ENCODE measurements at regions not wholly inside any gene's neighbourhood (a gene's known extent, or its start where the extent isn't known, plus 50 kb on each side); places are given as distances from the start of the nearest gene placed in this dataset.
"Not testable (repeated sequence)": the region's sequence is repeated elsewhere in the genome, so short reads cannot be mapped to it uniquely, and the experiment has no call there.

GRCh38 chr19:28307487-28307886, 905.5 kb downstream of the UQCRFS1 start:
- no peaks in the 10 kb centered on the region for H3K4me1 ChIP-seq (ENCODE audit: insufficient read depth, low read length)
- H3K27ac ChIP-seq (ENCODE audit: low read depth, low read length), result no peak overlapping the region
- no peaks in the 10 kb centered on the region for H3K36me3 ChIP-seq (ENCODE audit: insufficient read depth, low read length)
- H3K4me3 ChIP-seq (ENCODE audit: low read depth in 1 of 2, low read length in 2 of 2), result no peak overlapping the region
- H3K9me3 ChIP-seq (ENCODE audit: low read length), result no peaks in the 10 kb centered on the region
- H3K9ac ChIP-seq (ENCODE audit: low read length), result no peak overlapping the region
- no peaks in the 10 kb centered on the region for H3K27me3 ChIP-seq (ENCODE audit: control insufficient read depth in 1 of 2, insufficient read depth in 2 of 2, low read length in 2 of 2)

- Histone ChIP-seq H3K9me3 (ENCODE audit: low read length) (no peaks in the 10 kb centered on the region), H3K9ac (ENCODE audit: low read length) (no peak overlapping the region), H3K27me3 (ENCODE audit: control insufficient read depth in 1 of 2, insufficient read depth in 2 of 2, low read length in 2 of 2) (no peaks in the 10 kb centered on the region), H3K36me3 (ENCODE audit: insufficient read depth, low read length) (no peaks in the 10 kb centered on the region), H3K4me1 (ENCODE audit: insufficient read depth, low read length) (no peaks in the 10 kb centered on the region), H3K4me3 (ENCODE audit: low read depth in 1 of 2, low read length in 2 of 2) (no peak overlapping the region), H3K27ac (ENCODE audit: low read depth, low read length) (no peak overlapping the region)
These were observed 907.4 kb downstream of the UQCRFS1 start for GRCh38 chr19:28305513-28305912.

- Histone ChIP-seq H3K27me3 (ENCODE audit: control insufficient read depth in 1 of 2, insufficient read depth in 2 of 2, low read length in 2 of 2) (no peaks in the 10 kb centered on the region), H3K27ac (ENCODE audit: low read depth, low read length) (no peak overlapping the region), H3K4me1 (ENCODE audit: insufficient read depth, low read length) (no peaks in the 10 kb centered on the region), H3K36me3 (ENCODE audit: insufficient read depth, low read length) (no peaks in the 10 kb centered on the region), H3K4me3 (ENCODE audit: low read depth in 1 of 2, low read length in 2 of 2) (no peak overlapping the region), H3K9ac (ENCODE audit: low read length) (no peak overlapping the region), H3K9me3 (ENCODE audit: low read length) (no peaks in the 10 kb centered on the region)
These were observed 909.4 kb downstream of the UQCRFS1 start for GRCh38 chr19:28303502-28303901.

- Histone ChIP-seq H3K4me3 (ENCODE audit: low read depth in 1 of 2, low read length in 2 of 2) (no peak overlapping the region), H3K9me3 (ENCODE audit: low read length) (no peaks in the 10 kb centered on the region), H3K27ac (ENCODE audit: low read depth, low read length) (no peak overlapping the region), H3K9ac (ENCODE audit: low read length) (no peak overlapping the region), H3K27me3 (ENCODE audit: control insufficient read depth in 1 of 2, insufficient read depth in 2 of 2, low read length in 2 of 2) (no peaks in the 10 kb centered on the region), H3K4me1 (ENCODE audit: insufficient read depth, low read length) (no peaks in the 10 kb centered on the region), H3K36me3 (ENCODE audit: insufficient read depth, low read length) (no peaks in the 10 kb centered on the region)
These were observed 911.0 kb downstream of the UQCRFS1 start for GRCh38 chr19:28301961-28302360.

- Histone ChIP-seq H3K9me3 (ENCODE audit: low read length) (no peaks in the 10 kb centered on the region), H3K27me3 (ENCODE audit: control insufficient read depth in 1 of 2, insufficient read depth in 2 of 2, low read length in 2 of 2) (no peaks in the 10 kb centered on the region), H3K4me1 (ENCODE audit: insufficient read depth, low read length) (no peaks in the 10 kb centered on the region), H3K36me3 (ENCODE audit: insufficient read depth, low read length) (no peaks in the 10 kb centered on the region), H3K4me3 (ENCODE audit: low read depth in 1 of 2, low read length in 2 of 2) (no peak overlapping the region), H3K9ac (ENCODE audit: low read length) (no peak overlapping the region), H3K27ac (ENCODE audit: low read depth, low read length) (no peak overlapping the region)
These were observed 911.5 kb downstream of the UQCRFS1 start for GRCh38 chr19:28301463-28301862.

- Histone ChIP-seq H3K9me3 (ENCODE audit: low read length) (no peaks in the 10 kb centered on the region), H3K27ac (ENCODE audit: low read depth, low read length) (no peak overlapping the region), H3K36me3 (ENCODE audit: insufficient read depth, low read length) (no peaks in the 10 kb centered on the region)
These were observed 913.3 kb downstream of the UQCRFS1 start for GRCh38 chr19:28299649-28300048.

GRCh38 chr19:28297586-28298157, 915.3 kb downstream of the UQCRFS1 start:
- no peaks in the 10 kb centered on the region for H3K9me3 ChIP-seq (ENCODE audit: low read length)
- no peak overlapping the region for H3K4me3 ChIP-seq (ENCODE audit: low read depth in 1 of 2, low read length in 2 of 2)
- H3K27ac ChIP-seq (ENCODE audit: low read depth, low read length), result no peak overlapping the region
- no peaks in the 10 kb centered on the region for H3K4me1 ChIP-seq (ENCODE audit: insufficient read depth, low read length)
- H3K27me3 ChIP-seq (ENCODE audit: control insufficient read depth in 1 of 2, insufficient read depth in 2 of 2, low read length in 2 of 2), result no peaks in the 10 kb centered on the region
- no peaks in the 10 kb centered on the region for H3K36me3 ChIP-seq (ENCODE audit: insufficient read depth, low read length)
- H3K9ac ChIP-seq (ENCODE audit: low read length), result no peak overlapping the region

More at GRCh38 chr19:28299649-28300048, 913.3 kb downstream of the UQCRFS1 start:
- no peak overlapping the region for H3K4me3 ChIP-seq (ENCODE audit: low read depth in 1 of 2, low read length in 2 of 2)
- no peaks in the 10 kb centered on the region for H3K27me3 ChIP-seq (ENCODE audit: control insufficient read depth in 1 of 2, insufficient read depth in 2 of 2, low read length in 2 of 2)
- no peak overlapping the region for H3K9ac ChIP-seq (ENCODE audit: low read length)
- H3K4me1 ChIP-seq (ENCODE audit: insufficient read depth, low read length), result no peaks in the 10 kb centered on the region

- Histone ChIP-seq H3K4me3 (ENCODE audit: low read depth in 1 of 2, low read length in 2 of 2) (no peak overlapping the region), H3K27me3 (ENCODE audit: control insufficient read depth in 1 of 2, insufficient read depth in 2 of 2, low read length in 2 of 2) (no peaks in the 10 kb centered on the region), H3K9me3 (ENCODE audit: low read length) (no peaks in the 10 kb centered on the region), H3K36me3 (ENCODE audit: insufficient read depth, low read length) (no peaks in the 10 kb centered on the region), H3K9ac (ENCODE audit: low read length) (no peak overlapping the region), H3K27ac (ENCODE audit: low read depth, low read length) (no peak overlapping the region), H3K4me1 (ENCODE audit: insufficient read depth, low read length) (no peaks in the 10 kb centered on the region)
These were observed 915.9 kb downstream of the UQCRFS1 start for GRCh38 chr19:28297036-28297435.

- no peak overlapping the region for H3K4me3 ChIP-seq (ENCODE audit: low read depth in 1 of 2, low read length in 2 of 2)
- H3K9me3 ChIP-seq (ENCODE audit: low read length), result no peaks in the 10 kb centered on the region
- H3K9ac ChIP-seq (ENCODE audit: low read length), result no peak overlapping the region
- no peak overlapping the region for H3K27ac ChIP-seq (ENCODE audit: low read depth, low read length)
- no peaks in the 10 kb centered on the region for H3K4me1 ChIP-seq (ENCODE audit: insufficient read depth, low read length)
- H3K27me3 ChIP-seq (ENCODE audit: control insufficient read depth in 1 of 2, insufficient read depth in 2 of 2, low read length in 2 of 2), result no peaks in the 10 kb centered on the region
- H3K36me3 ChIP-seq (ENCODE audit: insufficient read depth, low read length), result no peaks in the 10 kb centered on the region
These were observed 916.4 kb downstream of the UQCRFS1 start for GRCh38 chr19:28296506-28296905.

- H3K9me3 ChIP-seq (ENCODE audit: low read length); H3K27ac ChIP-seq (ENCODE audit: low read depth, low read length); H3K4me3 ChIP-seq (ENCODE audit: low read depth in 1 of 2, low read length in 2 of 2); H3K4me1 ChIP-seq (ENCODE audit: insufficient read depth, low read length); H3K27me3 ChIP-seq (ENCODE audit: control insufficient read depth in 1 of 2, insufficient read depth in 2 of 2, low read length in 2 of 2); H3K36me3 ChIP-seq (ENCODE audit: insufficient read depth, low read length); H3K9ac ChIP-seq (ENCODE audit: low read length): not testable (repeated sequence)
These were observed 918.0 kb downstream of the UQCRFS1 start for GRCh38 chr19:28294975-28295374.

GRCh38 chr19:28294395-28294794, 918.6 kb downstream of the UQCRFS1 start:
- H3K36me3 ChIP-seq (ENCODE audit: insufficient read depth, low read length), result no peaks in the 10 kb centered on the region

GRCh38 chr19:28293685-28294084, 919.3 kb downstream of the UQCRFS1 start:
- Histone ChIP-seq H3K36me3 (ENCODE audit: insufficient read depth, low read length) (no peaks in the 10 kb centered on the region), H3K4me1 (ENCODE audit: insufficient read depth, low read length) (no peaks in the 10 kb centered on the region), H3K4me3 (ENCODE audit: low read depth in 1 of 2, low read length in 2 of 2) (no peak overlapping the region), H3K9me3 (ENCODE audit: low read length) (no peaks in the 10 kb centered on the region), H3K9ac (ENCODE audit: low read length) (no peak overlapping the region), H3K27ac (ENCODE audit: low read depth, low read length) (no peak overlapping the region), H3K27me3 (ENCODE audit: control insufficient read depth in 1 of 2, insufficient read depth in 2 of 2, low read length in 2 of 2) (no peaks in the 10 kb centered on the region)

More at GRCh38 chr19:28294395-28294794, 918.6 kb downstream of the UQCRFS1 start:
- no peak overlapping the region for H3K4me3 ChIP-seq (ENCODE audit: low read depth in 1 of 2, low read length in 2 of 2)
- no peaks in the 10 kb centered on the region for H3K4me1 ChIP-seq (ENCODE audit: insufficient read depth, low read length)
- H3K27me3 ChIP-seq (ENCODE audit: control insufficient read depth in 1 of 2, insufficient read depth in 2 of 2, low read length in 2 of 2), result no peaks in the 10 kb centered on the region
- no peaks in the 10 kb centered on the region for H3K9me3 ChIP-seq (ENCODE audit: low read length)
- H3K9ac ChIP-seq (ENCODE audit: low read length), result no peak overlapping the region
- no peak overlapping the region for H3K27ac ChIP-seq (ENCODE audit: low read depth, low read length)
